ENCODE measurements at regions not wholly inside any gene's neighbourhood (a gene's known extent, or its start where the extent isn't known, plus 50 kb on each side); places are given as distances from the start of the nearest gene placed in this dataset.
"Not testable (repeated sequence)": the region's sequence is repeated elsewhere in the genome, so short reads cannot be mapped to it uniquely, and the experiment has no call there.

DNA sequence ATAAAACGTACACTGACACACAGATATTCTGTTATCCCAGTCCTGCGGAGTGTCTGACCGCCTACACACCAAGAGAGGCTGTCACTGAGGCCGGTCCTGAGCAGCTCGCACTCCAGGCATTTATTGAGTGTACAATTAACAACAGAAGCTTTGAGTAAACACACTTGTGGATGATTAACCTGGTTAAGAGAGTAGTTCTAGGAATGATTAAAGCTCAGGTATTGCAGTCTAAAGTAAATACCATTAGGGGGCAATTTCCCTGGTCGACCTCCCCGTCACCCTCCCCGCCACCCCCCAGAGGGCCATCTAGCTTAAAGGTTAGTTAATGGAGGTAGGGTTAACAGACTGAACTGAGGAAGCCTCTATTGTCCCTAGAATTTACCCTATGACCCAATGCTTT is 1278.5 kb downstream of the NSUN3 start:
- H3K27me3 ChIP-seq (ENCODE audit: low read depth, low read length), result no peaks in the 10 kb centered on the region
- H3K4me3 ChIP-seq (ENCODE audit: low read depth in 1 of 2, low read length in 2 of 2), result no peak overlapping the region
- no peaks in the 10 kb centered on the region for H3K36me3 ChIP-seq (ENCODE audit: control insufficient read depth in 1 of 2, insufficient read depth in 2 of 2, low read length in 2 of 2)
- H3K4me1 ChIP-seq (ENCODE audit: control insufficient read depth in 1 of 2, insufficient read depth in 2 of 2, low read length in 2 of 2), result no peaks in the 10 kb centered on the region
- no peak overlapping the region for H3K27ac ChIP-seq (ENCODE audit: low read length)
- no peaks in the 10 kb centered on the region for H3K9me3 ChIP-seq (ENCODE audit: control insufficient read depth in 1 of 2, low read length in 2 of 2)

GRCh38 chr3:95343228-95343627 is 1280.4 kb downstream of the NSUN3 start:
- no peaks in the 10 kb centered on the region for H3K27me3 ChIP-seq (ENCODE audit: low read depth, low read length)
- no peak overlapping the region for H3K27ac ChIP-seq (ENCODE audit: low read length)
- no peaks in the 10 kb centered on the region for H3K4me1 ChIP-seq (ENCODE audit: control insufficient read depth in 1 of 2, insufficient read depth in 2 of 2, low read length in 2 of 2)
- no peaks in the 10 kb centered on the region for H3K36me3 ChIP-seq (ENCODE audit: control insufficient read depth in 1 of 2, insufficient read depth in 2 of 2, low read length in 2 of 2)
- H3K9me3 ChIP-seq (ENCODE audit: control insufficient read depth in 1 of 2, low read length in 2 of 2), result no peaks in the 10 kb centered on the region
- no peak overlapping the region for H3K4me3 ChIP-seq (ENCODE audit: low read depth in 1 of 2, low read length in 2 of 2)

- Histone ChIP-seq H3K4me3 (ENCODE audit: low read depth in 1 of 2, low read length in 2 of 2) (no peak overlapping the region), H3K36me3 (ENCODE audit: control insufficient read depth in 1 of 2, insufficient read depth in 2 of 2, low read length in 2 of 2) (no peaks in the 10 kb centered on the region), H3K27ac (ENCODE audit: low read length) (no peak overlapping the region), H3K9me3 (ENCODE audit: control insufficient read depth in 1 of 2, low read length in 2 of 2) (no peaks in the 10 kb centered on the region), H3K4me1 (ENCODE audit: control insufficient read depth in 1 of 2, insufficient read depth in 2 of 2, low read length in 2 of 2) (no peaks in the 10 kb centered on the region), H3K27me3 (ENCODE audit: low read depth, low read length) (no peaks in the 10 kb centered on the region)
These were observed 1280.9 kb downstream of the NSUN3 start for GRCh38 chr3:95343767-95344166.

GRCh38 chr3:95347936-95348335 is 1285.1 kb downstream of the NSUN3 start:
- H3K36me3 ChIP-seq (ENCODE audit: control insufficient read depth in 1 of 2, insufficient read depth in 2 of 2, low read length in 2 of 2); H3K27me3 ChIP-seq (ENCODE audit: low read depth, low read length); H3K27ac ChIP-seq (ENCODE audit: low read length); H3K9me3 ChIP-seq (ENCODE audit: control insufficient read depth in 1 of 2, low read length in 2 of 2); H3K4me1 ChIP-seq (ENCODE audit: control insufficient read depth in 1 of 2, insufficient read depth in 2 of 2, low read length in 2 of 2); H3K4me3 ChIP-seq (ENCODE audit: low read depth in 1 of 2, low read length in 2 of 2): not testable (repeated sequence)

- no peak overlapping the region for H3K4me3 ChIP-seq (ENCODE audit: low read depth in 1 of 2, low read length in 2 of 2)
- H3K4me1 ChIP-seq (ENCODE audit: control insufficient read depth in 1 of 2, insufficient read depth in 2 of 2, low read length in 2 of 2), result no peaks in the 10 kb centered on the region
- H3K36me3 ChIP-seq (ENCODE audit: control insufficient read depth in 1 of 2, insufficient read depth in 2 of 2, low read length in 2 of 2), result no peaks in the 10 kb centered on the region
- no peak overlapping the region for H3K27ac ChIP-seq (ENCODE audit: low read length)
- no peaks in the 10 kb centered on the region for H3K27me3 ChIP-seq (ENCODE audit: low read depth, low read length)
- H3K9me3 ChIP-seq (ENCODE audit: control insufficient read depth in 1 of 2, low read length in 2 of 2), result no peaks in the 10 kb centered on the region
These were observed 1286.0 kb downstream of the NSUN3 start for GRCh38 chr3:95348879-95349278.

DNA sequence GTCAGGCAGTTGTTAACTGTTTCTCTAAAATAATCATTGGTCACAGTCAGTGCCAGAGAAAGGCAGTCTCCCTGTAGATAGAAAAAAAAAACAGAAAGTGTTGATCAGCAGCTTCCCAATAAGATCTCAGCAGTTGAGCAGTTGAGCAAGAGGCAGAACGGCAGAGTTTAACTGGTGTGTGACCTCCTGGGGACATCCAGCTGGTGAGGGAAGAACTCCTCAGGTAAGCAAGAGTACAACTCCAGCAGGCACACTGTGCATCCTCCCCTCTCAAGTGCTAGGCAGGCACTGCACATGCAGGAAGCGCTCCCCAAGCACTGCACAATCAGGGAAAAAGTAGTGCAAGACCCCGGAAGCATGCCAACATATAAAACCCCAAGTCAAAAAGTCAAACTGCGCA is 1287.2 kb downstream of the NSUN3 start:
- no peak overlapping the region for H3K4me3 ChIP-seq (ENCODE audit: low read depth in 1 of 2, low read length in 2 of 2)
- H3K27me3 ChIP-seq (ENCODE audit: low read depth, low read length), result no peaks in the 10 kb centered on the region
- no peak overlapping the region for H3K27ac ChIP-seq (ENCODE audit: low read length)
- no peaks in the 10 kb centered on the region for H3K9me3 ChIP-seq (ENCODE audit: control insufficient read depth in 1 of 2, low read length in 2 of 2)
- no peaks in the 10 kb centered on the region for H3K4me1 ChIP-seq (ENCODE audit: control insufficient read depth in 1 of 2, insufficient read depth in 2 of 2, low read length in 2 of 2)
- no peaks in the 10 kb centered on the region for H3K36me3 ChIP-seq (ENCODE audit: control insufficient read depth in 1 of 2, insufficient read depth in 2 of 2, low read length in 2 of 2)

GRCh38 chr3:95351158-95351557 is 1288.3 kb downstream of the NSUN3 start:
- Histone ChIP-seq H3K27me3 (ENCODE audit: low read depth, low read length) (no peaks in the 10 kb centered on the region), H3K9me3 (ENCODE audit: control insufficient read depth in 1 of 2, low read length in 2 of 2) (no peaks in the 10 kb centered on the region), H3K36me3 (ENCODE audit: control insufficient read depth in 1 of 2, insufficient read depth in 2 of 2, low read length in 2 of 2) (no peaks in the 10 kb centered on the region), H3K4me1 (ENCODE audit: control insufficient read depth in 1 of 2, insufficient read depth in 2 of 2, low read length in 2 of 2) (no peaks in the 10 kb centered on the region), H3K4me3 (ENCODE audit: low read depth in 1 of 2, low read length in 2 of 2) (no peak overlapping the region), H3K27ac (ENCODE audit: low read length) (no peak overlapping the region)

DNA sequence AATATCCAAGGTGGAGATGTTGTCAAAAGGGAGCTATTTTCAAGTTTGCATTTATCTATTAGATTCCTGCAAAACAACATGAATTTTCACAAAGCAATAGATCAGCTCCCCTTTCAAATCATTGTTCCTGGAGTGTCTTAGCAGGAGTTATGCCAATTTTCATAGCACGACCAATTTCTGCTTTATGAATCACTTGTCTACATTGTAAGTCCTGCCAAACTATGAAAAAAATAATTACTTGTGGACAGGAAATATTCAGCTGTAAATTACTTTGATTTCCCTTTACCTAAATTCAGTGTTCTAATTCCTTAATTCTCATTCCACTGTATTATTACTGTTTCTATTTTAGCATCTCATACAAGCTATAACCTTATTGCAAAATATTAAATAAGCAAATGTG is 1289.6 kb downstream of the NSUN3 start:
- no peak overlapping the region for H3K27ac ChIP-seq (ENCODE audit: low read length)
- H3K36me3 ChIP-seq (ENCODE audit: control insufficient read depth in 1 of 2, insufficient read depth in 2 of 2, low read length in 2 of 2), result no peaks in the 10 kb centered on the region
- H3K4me3 ChIP-seq (ENCODE audit: low read depth in 1 of 2, low read length in 2 of 2), result no peak overlapping the region
- no peaks in the 10 kb centered on the region for H3K27me3 ChIP-seq (ENCODE audit: low read depth, low read length)
- no peaks in the 10 kb centered on the region for H3K9me3 ChIP-seq (ENCODE audit: control insufficient read depth in 1 of 2, low read length in 2 of 2)
- no peaks in the 10 kb centered on the region for H3K4me1 ChIP-seq (ENCODE audit: control insufficient read depth in 1 of 2, insufficient read depth in 2 of 2, low read length in 2 of 2)

- H3K36me3 ChIP-seq (ENCODE audit: control insufficient read depth in 1 of 2, insufficient read depth in 2 of 2, low read length in 2 of 2), result no peaks in the 10 kb centered on the region
- no peaks in the 10 kb centered on the region for H3K9me3 ChIP-seq (ENCODE audit: control insufficient read depth in 1 of 2, low read length in 2 of 2)
- H3K4me1 ChIP-seq (ENCODE audit: control insufficient read depth in 1 of 2, insufficient read depth in 2 of 2, low read length in 2 of 2), result no peaks in the 10 kb centered on the region
- H3K27ac ChIP-seq (ENCODE audit: low read length), result no peak overlapping the region
- no peaks in the 10 kb centered on the region for H3K27me3 ChIP-seq (ENCODE audit: low read depth, low read length)
- H3K4me3 ChIP-seq (ENCODE audit: low read depth in 1 of 2, low read length in 2 of 2), result no peak overlapping the region
These were observed 1291.6 kb downstream of the NSUN3 start for GRCh38 chr3:95354489-95354888.

GRCh38 chr3:95356764-95357501 is 1294.1 kb downstream of the NSUN3 start:
- no peaks in the 10 kb centered on the region for H3K9me3 ChIP-seq (ENCODE audit: control insufficient read depth in 1 of 2, low read length in 2 of 2)
- no peaks in the 10 kb centered on the region for H3K36me3 ChIP-seq (ENCODE audit: control insufficient read depth in 1 of 2, insufficient read depth in 2 of 2, low read length in 2 of 2)
- no peak overlapping the region for H3K27ac ChIP-seq (ENCODE audit: low read length)
- no peaks in the 10 kb centered on the region for H3K27me3 ChIP-seq (ENCODE audit: low read depth, low read length)
- H3K4me3 ChIP-seq (ENCODE audit: low read depth in 1 of 2, low read length in 2 of 2), result no peak overlapping the region
- no peaks in the 10 kb centered on the region for H3K4me1 ChIP-seq (ENCODE audit: control insufficient read depth in 1 of 2, insufficient read depth in 2 of 2, low read length in 2 of 2)

DNA sequence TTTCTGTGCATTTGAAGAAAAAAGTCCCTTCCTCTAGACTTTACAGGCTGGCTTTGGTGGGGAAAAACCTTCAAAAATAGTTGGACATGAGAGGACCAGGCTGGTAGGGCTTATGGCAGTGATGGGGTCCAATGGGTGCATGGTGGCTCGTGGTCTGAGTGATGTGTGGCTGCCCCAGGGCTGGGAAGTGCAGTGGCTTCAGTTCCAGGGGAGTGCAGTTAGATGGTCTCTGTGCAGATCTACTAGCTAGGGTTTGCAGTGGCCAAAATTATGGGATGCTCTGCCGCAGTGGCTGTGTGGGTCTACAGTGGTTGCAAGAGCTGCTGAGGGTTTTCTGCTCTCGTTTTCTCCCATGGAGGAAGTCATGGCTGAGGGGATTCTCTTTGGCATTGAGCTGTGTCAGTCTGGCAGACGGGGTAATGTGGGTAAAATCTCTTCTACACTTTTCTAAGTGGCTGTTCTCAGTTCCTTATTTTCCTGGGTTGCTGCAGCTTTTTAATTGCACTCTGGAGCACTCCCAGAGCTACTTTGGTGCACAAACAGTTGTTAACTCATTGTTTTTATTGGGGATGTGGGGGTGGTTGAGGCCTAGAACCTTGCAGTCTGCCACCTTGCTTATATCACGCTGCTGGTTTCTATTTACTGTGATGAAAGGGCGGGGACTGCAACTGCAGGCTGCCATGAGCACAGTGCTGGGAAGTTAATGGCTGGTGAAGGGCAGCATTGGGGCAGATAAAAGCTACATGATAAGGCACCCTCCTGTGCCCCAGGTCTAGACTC is 1324.6 kb downstream of the NSUN3 start:
- H3K4me3 ChIP-seq (ENCODE audit: low read depth in 1 of 2, low read length in 2 of 2), result no peak overlapping the region
- no peaks in the 10 kb centered on the region for H3K4me1 ChIP-seq (ENCODE audit: control insufficient read depth in 1 of 2, insufficient read depth in 2 of 2, low read length in 2 of 2)

More for the DNA sequence above, 1324.6 kb downstream of the NSUN3 start:
- no peaks in the 10 kb centered on the region for H3K27me3 ChIP-seq (ENCODE audit: low read depth, low read length)
- no peaks in the 10 kb centered on the region for H3K36me3 ChIP-seq (ENCODE audit: control insufficient read depth in 1 of 2, insufficient read depth in 2 of 2, low read length in 2 of 2)
- H3K9me3 ChIP-seq (ENCODE audit: control insufficient read depth in 1 of 2, low read length in 2 of 2), result no peaks in the 10 kb centered on the region
- no peak overlapping the region for H3K27ac ChIP-seq (ENCODE audit: low read length)
